Neutrophil (primary cell): ENCODE measurements at regions not wholly inside any gene's neighbourhood (a gene's known extent, or its start where the extent isn't known, plus 50 kb on each side); places are given as distances from the start of the nearest gene placed in this dataset.

Source experiments
- H3K27ac ChIP-seq: fragments of 200-600 bp; sonication (generic); 2 replicates; pipeline ENCODE4 v1.5.1; 2016; ENCODE audit warnings: mild to moderate bottlenecking, moderate library complexity
- H3K27me3 ChIP-seq: fragments of 200-600 bp; sonication (generic); 2 replicates; pipeline ENCODE4 v1.6.0; 2016; ENCODE audit warnings: mild to moderate bottlenecking
- H3K36me3 ChIP-seq: fragments of 200-600 bp; sonication (generic); 2 replicates; pipeline ENCODE4 v1.5.1; 2017
- H3K4me1 ChIP-seq, 2 experiments: fragments of 200-600 bp in 1 of 2; sonication (generic) in 1 of 2; 1 replicate in 1 of 2; 2 replicates in 1 of 2; pipeline versions ENCODE4 v1.5.1 to v1.6.1; 2013 to 2016; ENCODE audit warnings: low read depth in 1 of 2, low read length in 1 of 2, mild to moderate bottlenecking in 1 of 2, moderate library complexity in 1 of 2; ENCODE audit not compliant: control insufficient read depth in 1 of 2, insufficient read depth in 1 of 2
- H3K4me3 ChIP-seq, 2 experiments: fragments of 200-600 bp in 1 of 2; sonication (generic) in 1 of 2; 1 replicate in 1 of 2; 2 replicates in 1 of 2; pipeline ENCODE4 v1.5.1; 2013 to 2016; ENCODE audit warnings: low read depth in 1 of 2, low read length in 1 of 2, mild to moderate bottlenecking in 1 of 2, moderate library complexity in 1 of 2
- H3K9me3 ChIP-seq: fragments of 200-600 bp; sonication (generic); 2 replicates; pipeline ENCODE4 v1.5.1; 2016
- TF ChIP-seq, protein P1 (sequence below): fragments of 200-600 bp; sonication (generic); IDR thresholded peaks from 2 replicates; pipeline ENCODE4 v1.5.1; 2016; ENCODE audit warnings: antibody characterized with exemption

DNA sequence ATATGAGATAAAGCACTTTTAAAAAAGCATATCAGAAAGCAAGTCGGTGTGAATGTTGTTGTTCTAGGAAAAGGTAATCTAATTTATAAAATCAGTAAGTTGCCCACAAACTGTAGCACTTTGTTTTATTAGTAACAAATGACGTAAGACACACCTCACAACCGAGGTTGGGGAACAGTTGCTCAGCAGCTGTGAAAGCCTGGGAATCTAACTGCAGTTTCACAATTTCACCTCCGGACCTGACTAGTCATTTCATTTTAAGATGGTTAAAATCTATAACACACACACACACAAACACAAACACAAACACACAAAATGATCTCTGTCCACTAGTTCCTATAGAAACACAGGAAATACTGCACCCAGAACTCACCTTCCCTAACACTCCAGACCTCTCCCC lies 406.7 kb upstream of the NR2F2 start:
- TF ChIP-seq, protein P1, sequence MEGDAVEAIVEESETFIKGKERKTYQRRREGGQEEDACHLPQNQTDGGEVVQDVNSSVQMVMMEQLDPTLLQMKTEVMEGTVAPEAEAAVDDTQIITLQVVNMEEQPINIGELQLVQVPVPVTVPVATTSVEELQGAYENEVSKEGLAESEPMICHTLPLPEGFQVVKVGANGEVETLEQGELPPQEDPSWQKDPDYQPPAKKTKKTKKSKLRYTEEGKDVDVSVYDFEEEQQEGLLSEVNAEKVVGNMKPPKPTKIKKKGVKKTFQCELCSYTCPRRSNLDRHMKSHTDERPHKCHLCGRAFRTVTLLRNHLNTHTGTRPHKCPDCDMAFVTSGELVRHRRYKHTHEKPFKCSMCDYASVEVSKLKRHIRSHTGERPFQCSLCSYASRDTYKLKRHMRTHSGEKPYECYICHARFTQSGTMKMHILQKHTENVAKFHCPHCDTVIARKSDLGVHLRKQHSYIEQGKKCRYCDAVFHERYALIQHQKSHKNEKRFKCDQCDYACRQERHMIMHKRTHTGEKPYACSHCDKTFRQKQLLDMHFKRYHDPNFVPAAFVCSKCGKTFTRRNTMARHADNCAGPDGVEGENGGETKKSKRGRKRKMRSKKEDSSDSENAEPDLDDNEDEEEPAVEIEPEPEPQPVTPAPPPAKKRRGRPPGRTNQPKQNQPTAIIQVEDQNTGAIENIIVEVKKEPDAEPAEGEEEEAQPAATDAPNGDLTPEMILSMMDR = no peak
- Histone ChIP-seq H3K36me3 (no peaks in the 10 kb centered on the region), H3K4me1 (no peaks in the 10 kb centered on the region), H3K27ac (no peak overlapping the region), H3K27me3 (no peaks in the 10 kb centered on the region), H3K4me3 (no peak overlapping the region), H3K9me3 (no peaks in the 10 kb centered on the region)

DNA sequence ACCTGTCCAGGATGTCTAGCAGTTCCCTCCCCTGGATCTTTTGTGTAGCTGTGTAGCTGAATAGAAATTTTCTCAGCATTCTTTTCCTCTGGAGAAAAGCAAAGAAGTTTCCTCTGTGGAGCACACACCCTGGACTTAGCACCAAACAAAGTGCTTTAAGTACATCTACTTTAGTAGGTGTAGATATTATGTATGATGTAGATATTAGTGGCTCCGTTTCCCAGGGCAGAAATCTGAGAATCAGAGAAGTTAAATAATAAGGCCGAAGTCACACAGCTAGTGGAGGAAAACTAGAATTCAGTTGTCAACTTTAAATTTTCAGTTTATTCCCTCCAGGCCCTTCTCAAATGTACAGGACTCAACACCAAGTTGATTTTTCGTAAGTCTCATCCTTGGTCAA lies 401.7 kb upstream of the NR2F2 start:
- TF ChIP-seq, protein P1 = no peak
- H3K27me3 ChIP-seq = no peaks in the 10 kb centered on the region
- H3K36me3 ChIP-seq = no peaks in the 10 kb centered on the region
- H3K4me1 ChIP-seq = no peaks in the 10 kb centered on the region
- H3K9me3 ChIP-seq = no peaks in the 10 kb centered on the region
- H3K4me3 ChIP-seq = no peak overlapping the region
- H3K27ac ChIP-seq = no peak overlapping the region

DNA sequence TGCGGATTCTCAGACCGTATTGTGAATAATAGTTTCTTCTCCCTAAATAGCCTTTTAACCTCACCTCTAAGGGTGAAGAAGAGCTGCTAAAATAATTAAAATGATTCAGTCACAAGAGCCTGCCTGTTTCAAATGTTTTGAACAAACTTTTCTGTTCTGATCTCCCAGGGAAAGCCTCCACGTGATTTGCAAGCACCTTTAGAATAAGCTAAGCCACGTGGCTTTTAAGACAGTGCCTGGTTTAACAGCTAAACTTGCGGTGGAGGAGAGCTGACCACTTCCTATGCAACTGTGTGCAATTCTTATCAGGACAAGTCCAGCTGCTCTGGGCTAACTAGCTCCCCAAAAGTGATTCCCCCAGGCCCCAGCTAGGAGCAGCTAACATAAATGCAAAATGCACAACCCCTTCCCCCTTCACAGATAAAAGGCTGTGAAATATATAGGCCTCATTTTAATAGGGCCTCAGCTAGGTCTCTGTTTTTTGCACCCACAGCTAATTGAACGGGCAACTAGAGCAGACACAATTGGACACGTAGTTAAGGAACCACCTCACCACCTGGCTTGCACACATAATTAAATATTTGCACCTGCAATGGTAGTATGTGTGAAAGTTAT lies 401.2 kb upstream of the NR2F2 start:
- H3K36me3 ChIP-seq = no peaks in the 10 kb centered on the region
- no peaks in the 10 kb centered on the region for H3K4me1 ChIP-seq
- TF ChIP-seq, protein P1 = no peak
- no peaks in the 10 kb centered on the region for H3K27me3 ChIP-seq
- no peaks in the 10 kb centered on the region for H3K9me3 ChIP-seq
- no peak overlapping the region for H3K4me3 ChIP-seq
- H3K27ac ChIP-seq = no peak overlapping the region

DNA sequence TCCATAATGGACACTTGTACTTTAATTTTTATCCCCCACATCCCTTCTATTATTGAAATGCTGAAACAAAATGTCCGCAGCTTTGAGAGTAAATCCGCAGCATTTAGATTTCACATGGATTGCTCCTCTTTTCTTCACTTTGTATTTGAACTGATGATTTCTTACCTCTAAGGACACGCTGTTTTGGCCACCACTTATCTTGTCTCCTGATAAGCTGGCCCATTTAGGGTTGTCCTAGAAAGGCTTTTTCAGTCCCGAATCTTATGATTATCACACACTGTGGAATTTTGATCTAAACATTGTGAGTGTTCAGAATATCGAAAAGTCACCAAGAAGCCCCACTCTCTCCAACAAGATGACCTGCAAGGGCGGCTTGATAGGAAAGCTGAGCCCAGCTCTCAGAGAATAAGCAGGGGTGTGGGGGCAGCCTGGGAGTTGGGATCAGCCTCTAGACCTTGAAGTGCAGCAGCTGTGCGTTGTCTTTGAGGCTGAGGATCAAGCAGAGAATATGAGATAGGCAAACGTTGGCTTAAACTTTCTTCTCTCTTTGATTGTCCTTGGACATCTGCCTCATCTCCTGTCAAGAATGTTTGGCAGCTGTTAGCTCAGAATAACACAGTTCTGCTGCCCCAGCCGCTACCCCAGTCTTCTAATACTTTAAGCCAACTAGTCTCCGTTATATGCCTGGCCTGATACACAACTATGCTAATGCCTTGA lies 399.7 kb upstream of the NR2F2 start:
- no peaks in the 10 kb centered on the region for H3K4me1 ChIP-seq
- H3K27me3 ChIP-seq = no peaks in the 10 kb centered on the region
- H3K27ac ChIP-seq = no peak overlapping the region
- H3K9me3 ChIP-seq = no peaks in the 10 kb centered on the region
- no peak overlapping the region for H3K4me3 ChIP-seq
- no peaks in the 10 kb centered on the region for H3K36me3 ChIP-seq
- TF ChIP-seq, protein P1 = no peak

DNA sequence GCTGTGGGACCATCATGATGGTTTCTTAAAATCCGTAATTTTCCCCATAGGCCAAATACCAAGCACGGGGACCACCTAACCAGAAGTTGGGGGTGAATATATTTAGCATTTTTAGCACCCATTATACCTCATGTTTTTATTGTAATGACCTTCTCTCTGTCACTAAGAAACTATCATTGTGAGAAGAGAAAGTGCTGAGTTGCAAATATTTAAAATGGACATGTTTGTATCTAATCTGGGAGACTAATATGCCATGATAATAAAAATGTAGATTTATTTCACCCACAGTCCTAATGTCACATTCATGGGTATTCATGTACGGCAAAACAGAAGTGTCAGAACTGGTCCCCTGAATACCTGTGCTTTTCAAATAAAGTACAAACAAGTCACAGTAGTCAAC lies 398.9 kb upstream of the NR2F2 start:
- H3K27ac ChIP-seq = no peak overlapping the region
- TF ChIP-seq, protein P1 = no peak
- no peak overlapping the region for H3K4me3 ChIP-seq
- no peaks in the 10 kb centered on the region for H3K4me1 ChIP-seq
- H3K36me3 ChIP-seq = no peaks in the 10 kb centered on the region
- H3K27me3 ChIP-seq = no peaks in the 10 kb centered on the region
- no peaks in the 10 kb centered on the region for H3K9me3 ChIP-seq
